ENCODE measurements at regions not wholly inside any gene's neighbourhood (a gene's known extent, or its start where the extent isn't known, plus 50 kb on each side); places are given as distances from the start of the nearest gene placed in this dataset.

DNA sequence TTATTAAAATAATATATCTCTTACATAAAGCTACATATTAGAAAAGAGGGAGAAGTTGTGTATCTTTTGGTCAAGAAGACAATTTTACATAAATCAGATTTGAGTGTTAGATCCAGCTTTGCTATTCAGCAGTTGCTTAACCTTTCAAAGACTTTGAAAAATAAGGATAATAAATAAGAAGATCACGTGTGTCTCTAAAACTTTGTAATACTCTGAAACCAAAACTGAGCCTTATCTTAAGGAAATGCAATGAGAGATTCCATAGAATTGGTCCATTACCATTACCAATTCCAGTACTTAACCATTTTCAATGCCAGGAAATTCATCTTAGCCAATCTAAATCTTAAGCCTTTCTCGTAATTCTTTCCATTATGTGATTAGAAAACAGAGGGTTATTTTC lies 89.2 kb upstream of the COL5A2 start:
- DNase-seq: no peak

GRCh38 chr2:189273734-189274133 lies 94.2 kb upstream of the COL5A2 start:
- no peak for DNase-seq

DNA sequence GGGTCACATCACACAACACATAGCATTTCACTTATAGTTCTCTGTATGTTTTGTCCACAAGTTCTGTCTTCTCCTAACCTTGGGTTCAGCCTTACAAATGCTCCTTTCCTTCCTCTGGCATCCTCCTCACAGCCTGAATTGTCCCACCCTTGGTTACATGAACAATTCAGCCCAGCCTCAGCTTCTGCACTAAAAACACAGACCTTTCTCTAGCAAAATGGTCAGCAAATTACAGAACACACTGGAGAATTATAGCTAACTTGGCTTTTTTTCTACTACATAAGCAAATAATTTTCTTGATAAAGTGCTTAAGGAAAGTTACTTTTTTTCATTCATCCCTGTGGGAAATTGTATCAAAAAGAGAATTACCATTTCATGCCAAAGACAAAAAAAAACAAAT lies 94.8 kb upstream of the COL5A2 start:
- DNase-seq: no peak

- DNase-seq: no peak
Measured at GRCh38 chr2:189276277-189276676, 96.7 kb upstream of the COL5A2 start.

DNA sequence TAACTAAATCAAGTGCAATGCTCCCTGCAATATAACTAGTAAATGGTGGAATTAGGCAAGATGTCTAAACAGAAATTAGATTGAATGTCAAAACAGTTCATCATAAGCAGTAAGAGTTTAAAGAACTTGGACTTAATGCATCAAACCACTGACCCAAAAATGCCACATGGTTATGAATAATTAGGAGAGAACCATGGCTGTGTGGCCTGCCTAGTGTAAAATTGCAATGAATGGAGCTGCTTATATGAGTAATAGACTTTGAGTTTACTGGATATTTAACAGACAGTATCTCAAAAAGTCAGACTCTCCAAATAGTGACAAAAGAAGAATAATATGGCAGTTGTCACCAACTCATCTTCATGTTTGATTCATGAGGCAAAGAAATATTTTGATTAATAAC lies 101.6 kb upstream of the COL5A2 start:
- no peak for DNase-seq

DNA sequence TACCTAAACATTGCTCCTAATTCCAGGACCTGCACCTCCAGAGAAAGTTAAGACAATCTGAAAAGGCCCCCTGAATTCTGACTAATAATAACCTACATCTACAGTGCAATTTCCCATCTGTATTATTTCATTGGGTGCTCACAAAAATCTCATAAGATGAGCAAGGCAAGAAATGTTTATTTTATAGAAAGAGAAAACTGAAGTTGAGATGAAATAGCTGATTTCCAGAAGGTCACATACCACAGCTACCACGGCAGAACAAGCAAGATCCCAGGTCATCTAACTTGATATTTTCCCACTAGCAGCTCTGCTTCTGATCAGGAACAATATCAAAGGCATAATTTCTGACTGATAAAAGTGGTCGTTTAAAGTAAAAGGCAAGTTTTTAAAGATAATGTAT lies 105.8 kb upstream of the COL5A2 start:
- no peak for DNase-seq

- no peak for DNase-seq
Measured at GRCh38 chr2:189285962-189286645, 106.5 kb upstream of the COL5A2 start.

DNA sequence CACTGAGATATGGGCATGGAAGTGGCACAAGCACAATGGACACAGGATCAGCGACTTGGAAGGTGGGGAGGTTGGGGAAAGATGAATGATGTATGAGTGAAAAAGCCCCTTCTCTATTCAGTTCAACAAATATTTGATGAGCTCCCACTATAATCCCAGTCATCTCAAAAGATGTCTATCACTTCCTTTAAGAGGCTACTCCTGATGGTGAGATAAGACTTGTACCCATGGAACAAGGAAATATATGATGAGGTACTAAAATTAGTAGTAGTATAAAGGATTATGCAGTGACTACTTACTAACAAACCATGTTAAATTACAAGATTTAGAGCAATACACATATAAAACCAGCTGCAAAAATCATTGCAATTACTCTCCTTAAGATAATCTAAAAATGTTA lies 107.8 kb upstream of the COL5A2 start:
- DNase-seq: no peak

GRCh38 chr2:189287982-189288521 lies 108.5 kb upstream of the COL5A2 start:
- DNase-seq: peak; percentile 14

GRCh38 chr2:189291460-189291859 lies 111.9 kb upstream of the COL5A2 start:
- DNase-seq: no peak

GRCh38 chr2:189293164-189293563 lies 113.6 kb upstream of the COL5A2 start:
- no peak for DNase-seq

DNA sequence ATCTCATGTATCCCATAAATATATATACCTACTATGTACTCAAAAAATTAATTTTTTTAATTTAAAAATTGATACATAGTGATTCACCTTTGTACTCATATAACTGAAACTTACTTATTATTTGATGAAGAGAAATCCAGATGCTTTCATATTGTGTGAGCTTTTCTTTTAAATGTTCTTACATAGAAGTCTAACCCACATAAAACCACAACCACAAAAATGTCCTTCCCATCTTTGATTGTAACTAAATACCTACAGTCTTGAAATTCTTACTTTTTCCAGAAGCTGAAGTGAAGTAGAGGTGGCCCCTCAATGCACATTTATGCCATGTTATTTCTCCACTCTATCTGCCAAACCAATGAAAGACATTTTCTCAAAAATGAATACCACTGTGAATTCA lies 117.9 kb upstream of the COL5A2 start:
- peak; percentile 10 for DNase-seq

DNA sequence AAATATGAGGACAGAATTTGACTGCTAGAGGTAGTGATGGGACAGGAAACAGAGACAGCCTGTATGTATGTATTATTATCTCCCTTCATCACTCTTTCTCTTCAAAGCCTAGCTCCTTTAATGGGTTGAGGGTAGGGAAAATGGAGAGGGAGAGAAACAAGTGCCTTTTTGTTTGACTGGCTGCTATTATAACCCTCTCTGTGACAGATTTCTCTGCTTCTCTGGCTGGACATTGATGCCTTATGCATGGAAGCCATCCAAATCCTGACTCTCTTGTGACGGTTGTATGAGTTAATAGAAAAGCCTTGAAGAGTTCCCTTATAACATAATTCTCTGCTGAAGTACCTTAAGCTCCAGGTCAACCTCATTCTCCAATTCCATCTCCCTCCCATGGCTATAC lies 118.5 kb upstream of the COL5A2 start:
- no peak for DNase-seq

GRCh38 chr2:189298481-189298880 lies 118.9 kb upstream of the COL5A2 start:
- no peak for DNase-seq

DNA sequence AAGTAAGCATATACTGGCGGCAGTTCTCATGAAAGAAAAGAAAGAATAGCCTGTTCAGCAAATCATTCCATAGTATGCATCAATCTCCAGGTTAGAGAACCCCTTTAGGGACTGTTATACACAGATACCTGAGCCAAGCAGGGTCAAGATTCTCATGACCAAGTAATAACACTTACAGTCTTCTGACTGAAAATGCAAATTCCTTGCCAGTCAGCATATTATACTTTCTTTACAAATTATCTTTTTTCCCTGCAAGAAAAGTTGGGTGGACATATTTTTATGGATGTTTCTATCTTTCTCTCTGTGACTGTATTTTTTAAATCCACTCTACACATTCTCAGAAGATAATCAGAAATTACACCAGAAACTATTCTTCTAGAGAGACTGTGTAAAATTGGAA lies 120.4 kb upstream of the COL5A2 start:
- no peak for DNase-seq

DNA sequence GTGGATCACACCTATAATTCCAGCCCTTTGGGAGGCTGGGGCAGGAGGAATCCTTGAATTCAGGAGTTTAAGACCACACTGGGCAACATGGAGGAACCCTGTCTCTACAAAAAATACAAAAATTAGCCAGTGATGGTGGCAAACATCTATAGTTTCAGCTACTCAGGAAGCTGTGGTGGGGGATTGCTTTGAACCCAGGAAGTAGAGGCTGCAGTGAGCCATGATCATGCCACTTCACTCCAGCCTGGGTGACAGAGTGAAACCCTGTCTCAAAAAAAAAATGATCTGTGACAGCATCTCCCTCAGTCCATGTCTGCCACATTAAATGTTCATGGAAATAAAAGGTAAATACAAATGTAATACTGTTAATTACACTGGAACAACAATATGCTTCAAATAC lies 121.4 kb upstream of the COL5A2 start:
- DNase-seq: peak; percentile 64

DNA sequence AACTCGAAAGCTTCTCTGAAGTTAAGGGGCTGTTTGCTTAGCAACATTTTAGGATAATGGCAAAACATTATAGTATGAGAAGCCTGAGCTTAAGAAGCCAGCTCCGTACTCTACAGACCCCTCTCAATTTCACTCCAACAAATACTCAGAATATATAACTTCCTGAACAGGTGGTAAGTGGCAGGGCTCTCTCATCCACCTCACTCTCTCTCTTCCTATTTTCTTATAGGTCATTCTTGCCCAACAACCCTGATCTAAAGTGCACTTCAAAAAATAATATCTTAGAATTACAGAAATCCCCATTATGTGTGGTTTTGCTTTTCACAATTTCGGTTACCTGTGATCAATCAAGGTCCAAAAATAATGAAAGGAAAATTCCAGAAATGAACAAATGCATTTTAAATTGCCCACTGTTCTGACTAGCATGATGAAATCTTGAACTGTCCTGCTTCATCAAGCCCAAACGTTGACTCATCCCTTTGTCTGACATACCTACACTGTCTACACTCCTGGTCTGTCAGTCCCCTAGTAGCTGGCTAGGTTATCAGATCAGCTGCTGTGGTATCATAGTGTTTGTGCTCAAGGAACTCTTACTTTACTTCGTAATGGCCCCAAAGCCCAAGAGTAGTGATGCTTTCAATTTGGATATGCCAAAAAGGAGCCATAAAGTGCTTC lies 122.8 kb upstream of the COL5A2 start:
- DNase-seq: no peak

- peak; percentile 60 for DNase-seq
Measured at GRCh38 chr2:189304360-189304759, 124.8 kb upstream of the COL5A2 start.

DNA sequence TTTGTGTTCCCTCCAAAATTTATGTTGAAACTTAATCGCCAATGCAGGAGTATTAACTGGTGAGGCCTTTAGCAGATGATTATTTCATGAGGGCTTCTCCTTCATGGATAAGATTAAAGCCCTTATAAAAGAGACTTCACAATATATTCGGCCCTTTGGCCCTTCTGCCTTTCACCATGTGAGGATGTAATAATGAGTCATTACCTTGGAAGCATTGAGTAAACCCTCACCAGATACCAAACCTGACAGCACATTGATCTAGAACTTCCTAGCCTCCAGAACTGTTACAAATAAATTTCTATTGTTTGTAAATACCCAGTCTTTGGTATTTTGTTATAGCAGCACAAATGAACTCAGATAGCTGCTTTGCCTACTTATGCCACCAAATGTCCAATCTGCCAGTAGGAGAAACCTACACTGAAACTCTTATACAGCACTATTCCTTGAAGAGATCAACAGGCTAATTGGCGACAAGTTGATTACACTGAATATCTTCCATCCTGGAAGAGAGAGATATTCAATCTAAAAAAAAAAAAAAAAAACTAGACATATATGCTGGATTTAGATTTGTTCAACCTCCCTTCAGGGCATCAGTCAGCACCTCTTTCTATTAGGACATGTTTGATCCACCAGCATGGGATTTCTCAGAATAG lies 125.9 kb upstream of the COL5A2 start:
- no peak for DNase-seq

- DNase-seq: no peak
Measured at GRCh38 chr2:189306525-189306924, 127.0 kb upstream of the COL5A2 start.

GRCh38 chr2:189308056-189308790 lies 128.7 kb upstream of the COL5A2 start:
- DNase-seq: no peak

DNA sequence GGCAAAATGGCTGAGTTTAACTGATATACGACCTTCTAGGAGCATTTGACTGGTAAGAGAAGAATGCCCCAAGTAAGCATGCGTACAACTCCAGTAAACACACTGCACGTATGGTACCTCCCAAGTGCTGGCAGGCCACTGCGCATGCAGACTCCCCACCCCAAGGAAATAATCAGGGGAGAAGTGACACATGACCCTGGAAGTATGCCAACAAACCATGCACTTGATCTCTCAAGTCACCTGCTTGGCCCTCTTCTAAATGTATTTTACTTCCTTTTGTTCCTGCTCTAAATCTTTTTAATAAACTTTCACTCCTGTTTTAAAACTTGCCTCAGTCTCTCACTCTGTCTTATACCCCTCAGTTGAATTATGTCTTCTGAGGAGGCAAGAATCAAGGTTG lies 129.8 kb upstream of the COL5A2 start:
- no peak for DNase-seq

GRCh38 chr2:189312211-189312610 lies 129.1 kb upstream of the WDR75 start:
- no peak for DNase-seq
